AG10803 (cell line): ENCODE measurements at regions not wholly inside any gene's neighbourhood (a gene's known extent, or its start where the extent isn't known, plus 50 kb on each side); places are given as distances from the start of the nearest gene placed in this dataset.
A peak's percentile ranks its signal among the peaks of the same experiment; 100 is the strongest.

ENCODE experiments used
- DNase-seq: peaks from one replicate; pipeline ENCODE4 v3.0.0; 2010; ENCODE audit warnings: low read depth
- H3K4me3 ChIP-seq: 2 replicates; pipeline ENCODE4 v1.5.1; 2011; ENCODE audit warnings: mild to moderate bottlenecking, low read length, control low read depth
- TF ChIP-seq, protein P1 (sequence below): conservative IDR thresholded peaks from 2 replicates; pipeline ENCODE4 v1.5.1; 2011; ENCODE audit warnings: mild to moderate bottlenecking, low read length, control low read depth, inconsistent platforms

DNA sequence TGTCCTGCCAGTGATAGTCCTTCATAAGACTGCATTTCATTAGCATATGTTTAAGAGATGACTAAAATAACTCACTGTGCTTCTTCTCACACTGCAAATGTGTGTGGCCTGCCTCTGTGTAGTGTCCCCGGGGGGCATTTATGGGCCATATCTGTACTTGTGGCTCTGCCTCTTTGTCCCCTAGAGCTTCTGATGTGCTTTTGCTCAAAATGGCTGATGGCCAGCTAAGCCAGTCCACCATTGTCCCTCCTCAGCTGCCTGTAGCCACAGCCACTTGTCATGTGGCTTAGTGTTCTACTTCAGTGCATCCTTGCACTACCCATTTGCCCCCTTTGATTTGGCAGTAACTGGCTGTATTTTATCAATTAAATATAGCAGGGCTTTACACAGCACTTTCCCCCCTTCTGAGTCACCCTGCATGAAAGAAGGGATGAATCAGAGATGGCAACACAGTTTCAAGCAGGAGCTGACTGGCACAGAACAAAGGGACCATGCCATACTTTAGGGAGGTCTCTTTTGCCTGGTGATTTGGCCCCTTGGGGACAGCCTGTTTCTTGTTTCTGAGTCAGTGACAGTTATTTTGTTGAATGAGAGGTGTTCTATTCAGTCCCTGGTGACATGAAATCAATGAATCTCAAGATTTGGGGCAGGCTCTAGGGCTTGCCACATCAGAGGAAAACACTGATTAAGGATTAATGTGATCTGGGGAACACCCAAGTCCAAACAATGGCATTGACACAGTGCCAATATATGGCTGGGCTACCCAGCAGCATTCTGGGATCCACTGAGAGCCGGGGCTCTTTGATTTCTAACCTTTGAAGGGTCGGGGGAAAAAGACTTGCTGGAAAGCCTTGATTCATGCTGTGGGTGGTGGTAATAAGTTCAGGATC lies 245.5 kb downstream of the SMARCA2 start:
- peak; percentile 48 for DNase-seq
- TF ChIP-seq, protein P1, sequence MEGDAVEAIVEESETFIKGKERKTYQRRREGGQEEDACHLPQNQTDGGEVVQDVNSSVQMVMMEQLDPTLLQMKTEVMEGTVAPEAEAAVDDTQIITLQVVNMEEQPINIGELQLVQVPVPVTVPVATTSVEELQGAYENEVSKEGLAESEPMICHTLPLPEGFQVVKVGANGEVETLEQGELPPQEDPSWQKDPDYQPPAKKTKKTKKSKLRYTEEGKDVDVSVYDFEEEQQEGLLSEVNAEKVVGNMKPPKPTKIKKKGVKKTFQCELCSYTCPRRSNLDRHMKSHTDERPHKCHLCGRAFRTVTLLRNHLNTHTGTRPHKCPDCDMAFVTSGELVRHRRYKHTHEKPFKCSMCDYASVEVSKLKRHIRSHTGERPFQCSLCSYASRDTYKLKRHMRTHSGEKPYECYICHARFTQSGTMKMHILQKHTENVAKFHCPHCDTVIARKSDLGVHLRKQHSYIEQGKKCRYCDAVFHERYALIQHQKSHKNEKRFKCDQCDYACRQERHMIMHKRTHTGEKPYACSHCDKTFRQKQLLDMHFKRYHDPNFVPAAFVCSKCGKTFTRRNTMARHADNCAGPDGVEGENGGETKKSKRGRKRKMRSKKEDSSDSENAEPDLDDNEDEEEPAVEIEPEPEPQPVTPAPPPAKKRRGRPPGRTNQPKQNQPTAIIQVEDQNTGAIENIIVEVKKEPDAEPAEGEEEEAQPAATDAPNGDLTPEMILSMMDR = no peak
- H3K4me3 ChIP-seq = no peak overlapping the region

DNA sequence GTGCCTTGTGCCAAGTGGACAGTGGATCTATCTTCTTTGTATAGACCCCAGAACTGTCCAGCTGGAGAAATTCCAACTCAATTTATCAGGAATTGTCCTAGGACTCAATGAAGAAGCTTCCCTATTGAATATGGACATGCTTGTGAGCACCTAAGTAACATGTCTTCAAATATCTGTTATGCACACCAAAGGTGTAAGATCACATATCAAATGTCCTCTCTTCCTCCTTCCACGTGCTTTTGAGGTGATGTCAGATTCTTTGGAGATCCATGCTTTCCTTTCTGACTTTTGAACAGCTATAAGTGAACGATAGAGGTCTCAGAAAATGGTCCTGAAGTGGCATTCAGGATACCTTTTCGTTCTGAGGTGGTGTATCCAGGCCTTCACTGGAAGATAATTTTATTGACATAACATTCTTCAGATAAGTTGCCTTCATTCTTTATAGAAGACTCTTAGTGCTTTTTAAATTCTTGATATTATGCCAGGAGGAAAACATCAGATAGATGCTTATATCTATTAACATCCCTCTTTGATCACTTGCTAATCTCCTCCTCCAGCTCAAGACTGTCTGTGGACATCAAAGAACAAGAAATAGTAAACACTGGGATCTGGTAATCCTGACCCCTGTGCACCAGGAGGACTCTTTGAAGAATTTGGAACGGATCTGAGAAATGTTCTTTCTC lies 246.4 kb downstream of the SMARCA2 start:
- TF ChIP-seq, protein P1 = no peak
- H3K4me3 ChIP-seq = no peak overlapping the region
- no peak for DNase-seq

DNA sequence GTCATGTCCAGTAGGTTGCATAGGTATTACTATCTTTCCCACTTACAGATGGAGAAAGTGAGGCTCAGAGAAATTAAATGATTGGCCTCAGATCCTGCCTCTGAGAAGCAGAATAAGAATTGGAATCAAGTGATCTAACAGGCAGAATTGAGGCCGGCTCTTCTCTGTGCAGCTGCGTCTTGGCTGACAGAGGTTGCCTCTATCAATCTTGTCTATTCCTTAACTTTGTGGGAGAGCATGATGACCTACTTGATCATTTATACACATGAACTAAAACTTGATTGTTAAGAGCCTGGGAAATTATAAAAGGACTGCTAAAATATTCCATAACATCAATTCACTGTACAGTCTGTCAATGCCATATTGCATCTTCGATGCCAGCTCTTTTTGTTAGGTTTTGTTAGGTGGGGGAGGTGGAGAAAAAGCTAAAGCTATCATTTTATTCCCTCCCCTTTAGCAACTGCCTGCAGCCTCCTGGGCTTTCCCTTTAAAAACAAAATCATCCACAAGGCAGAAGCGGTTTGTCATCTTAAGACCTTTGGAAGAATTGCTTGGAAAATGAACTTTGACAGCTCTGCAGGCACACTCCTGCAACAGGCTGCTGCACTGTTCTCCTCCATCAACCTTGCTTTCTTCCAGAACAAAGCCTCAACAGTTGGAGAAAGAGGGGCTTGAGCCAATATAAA lies 247.4 kb downstream of the SMARCA2 start:
- TF ChIP-seq, protein P1 = no peak
- H3K4me3 ChIP-seq = no peak overlapping the region
- DNase-seq = no peak

DNA sequence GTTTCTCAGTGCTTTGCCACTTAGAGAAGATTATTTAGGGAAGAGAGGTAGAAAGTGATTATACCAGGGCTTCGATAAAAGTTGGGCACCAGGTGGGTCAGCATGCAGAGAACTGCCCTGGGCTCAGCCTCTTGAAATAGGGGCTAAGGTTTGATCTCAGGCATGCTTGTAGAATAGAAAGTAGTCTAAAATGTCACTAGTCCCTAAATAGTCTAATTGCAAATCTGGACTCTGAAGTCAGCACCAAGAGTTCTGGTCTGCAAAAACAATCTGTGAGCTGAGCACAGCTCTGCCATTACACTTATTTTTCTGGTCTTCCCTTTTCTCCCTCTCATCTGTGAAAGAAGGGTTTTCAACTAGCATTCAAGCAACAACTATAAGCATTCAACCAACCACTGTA lies 248.0 kb downstream of the SMARCA2 start:
- DNase-seq = no peak
- TF ChIP-seq, protein P1 = no peak
- no peak overlapping the region for H3K4me3 ChIP-seq

DNA sequence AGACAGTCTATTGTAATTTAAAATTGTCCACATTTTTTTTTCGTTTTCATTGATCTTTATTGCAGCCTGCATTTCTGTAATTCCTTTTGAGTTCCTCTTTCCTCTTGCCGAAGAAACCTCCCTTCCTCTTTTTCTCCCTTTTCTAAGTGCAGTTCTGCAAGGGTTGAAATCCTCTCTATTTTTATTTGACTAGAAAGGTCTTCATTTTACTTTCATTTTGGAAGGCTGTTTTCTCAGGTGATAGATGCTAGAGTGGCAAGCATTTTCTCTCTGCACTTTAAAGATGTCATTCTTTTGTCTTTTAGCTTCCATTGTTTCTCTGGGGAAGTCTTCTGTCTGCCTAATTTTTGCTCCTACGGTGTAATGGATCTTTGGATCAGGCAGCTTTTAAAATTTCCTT lies 248.5 kb downstream of the SMARCA2 start:
- DNase-seq = no peak
- H3K4me3 ChIP-seq = no peak overlapping the region
- TF ChIP-seq, protein P1 = no peak

DNA sequence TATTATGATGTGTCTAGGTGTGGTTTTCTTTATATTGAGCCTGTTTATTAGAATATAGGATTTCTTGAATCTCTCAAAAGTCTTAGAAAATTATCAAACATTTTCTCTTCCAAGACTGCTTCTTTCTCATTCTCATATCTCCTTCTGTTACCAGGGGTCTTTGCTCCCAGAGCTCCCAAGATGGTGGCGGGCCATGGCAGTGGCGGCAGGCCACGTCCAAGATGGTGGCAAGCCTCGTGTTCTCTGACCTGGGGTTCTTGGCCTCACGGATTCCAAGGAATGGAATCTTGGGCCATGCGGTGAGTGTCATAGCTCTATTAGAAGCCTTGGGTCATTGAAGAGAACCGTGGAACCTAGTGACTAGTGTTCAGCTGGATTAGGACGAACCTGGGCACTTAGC lies 248.9 kb downstream of the SMARCA2 start:
- H3K4me3 ChIP-seq = no peak overlapping the region
- TF ChIP-seq, protein P1 = no peak
- DNase-seq = no peak
